ENCODE measurements at regions not wholly inside any gene's neighbourhood (a gene's known extent, or its start where the extent isn't known, plus 50 kb on each side); places are given as distances from the start of the nearest gene placed in this dataset.

- no peak for TF ChIP-seq ELK1 (IDR thresholded peaks at IDR 0.05; ENCODE audit: low read depth, low read length)
- no peak for TF ChIP-seq EHMT2 (IDR thresholded peaks at IDR 0.05; ENCODE audit: low read depth)
- TF ChIP-seq SMC3 (IDR thresholded peaks at IDR 0.05): no peak
- no peak for TF ChIP-seq ESRRA (IDR thresholded peaks at IDR 0.05; ENCODE audit: borderline replicate concordance, low read length)
- TF ChIP-seq TFCP2L1 (CRISPR knock-in tag; IDR thresholded peaks at IDR 0.05): no peak
- TF ChIP-seq, protein P1, sequence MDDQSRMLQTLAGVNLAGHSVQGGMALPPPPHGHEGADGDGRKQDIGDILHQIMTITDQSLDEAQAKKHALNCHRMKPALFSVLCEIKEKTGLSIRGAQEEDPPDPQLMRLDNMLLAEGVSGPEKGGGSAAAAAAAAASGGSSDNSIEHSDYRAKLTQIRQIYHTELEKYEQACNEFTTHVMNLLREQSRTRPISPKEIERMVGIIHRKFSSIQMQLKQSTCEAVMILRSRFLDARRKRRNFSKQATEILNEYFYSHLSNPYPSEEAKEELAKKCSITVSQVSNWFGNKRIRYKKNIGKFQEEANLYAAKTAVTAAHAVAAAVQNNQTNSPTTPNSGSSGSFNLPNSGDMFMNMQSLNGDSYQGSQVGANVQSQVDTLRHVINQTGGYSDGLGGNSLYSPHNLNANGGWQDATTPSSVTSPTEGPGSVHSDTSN (IDR thresholded peaks at IDR 0.05): no peak
- TF ChIP-seq MAZ (IDR thresholded peaks at IDR 0.05; ENCODE audit: borderline replicate concordance, low read depth, low read length): no peak
- no peak for TF ChIP-seq RARB (CRISPR knock-in tag; IDR thresholded peaks at IDR 0.05)
- TF ChIP-seq KDM1A (IDR thresholded peaks at IDR 0.05; ENCODE audit: low read depth): no peak
- TF ChIP-seq, protein P2, sequence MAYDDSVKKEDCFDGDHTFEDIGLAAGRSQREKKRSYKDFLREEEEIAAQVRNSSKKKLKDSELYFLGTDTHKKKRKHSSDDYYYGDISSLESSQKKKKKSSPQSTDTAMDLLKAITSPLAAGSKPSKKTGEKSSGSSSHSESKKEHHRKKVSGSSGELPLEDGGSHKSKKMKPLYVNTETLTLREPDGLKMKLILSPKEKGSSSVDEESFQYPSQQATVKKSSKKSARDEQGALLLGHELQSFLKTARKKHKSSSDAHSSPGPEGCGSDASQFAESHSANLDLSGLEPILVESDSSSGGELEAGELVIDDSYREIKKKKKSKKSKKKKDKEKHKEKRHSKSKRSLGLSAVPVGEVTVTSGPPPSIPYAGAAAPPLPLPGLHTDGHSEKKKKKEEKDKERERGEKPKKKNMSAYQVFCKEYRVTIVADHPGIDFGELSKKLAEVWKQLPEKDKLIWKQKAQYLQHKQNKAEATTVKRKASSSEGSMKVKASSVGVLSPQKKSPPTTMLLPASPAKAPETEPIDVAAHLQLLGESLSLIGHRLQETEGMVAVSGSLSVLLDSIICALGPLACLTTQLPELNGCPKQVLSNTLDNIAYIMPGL (CRISPR knock-in tag; IDR thresholded peaks at IDR 0.05; ENCODE audit: borderline replicate concordance): no peak
- no peak for TF ChIP-seq HEYL (CRISPR knock-in tag; IDR thresholded peaks at IDR 0.05)
Measured at GRCh38 chr3:56960234-56960917, 100.1 kb upstream of the SPATA12 start (continued).

DNA sequence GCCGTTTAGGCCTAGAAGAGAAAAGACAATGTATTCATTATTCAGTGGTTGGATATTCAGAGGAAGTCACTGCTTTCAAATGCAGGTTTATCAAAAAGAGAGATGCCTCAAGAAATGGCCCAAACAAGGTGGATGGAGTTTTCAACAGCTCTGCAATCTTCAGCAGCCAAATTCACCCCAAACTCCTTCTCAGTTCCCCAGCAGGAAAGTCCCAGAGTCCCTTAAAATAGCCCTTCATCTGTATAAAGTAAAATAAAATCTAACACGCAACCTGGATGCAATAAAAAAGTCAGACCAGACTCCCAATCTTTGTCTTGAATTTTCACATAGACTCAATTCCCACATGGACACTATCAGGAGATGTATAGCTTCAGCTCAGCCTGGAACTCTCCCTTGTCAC, 101.6 kb upstream of the SPATA12 start:
- no peak overlapping the region for H3K4me3 ChIP-seq
- no peak overlapping the region for H3K27ac ChIP-seq
- ChIA-PET POLR2A (no interaction called here), CTCF (interaction anchor here (0.6 to 0.9 kb wide), 2 partner anchors 30 to 102 kb away, joined by 3 to 4 read pairs; no protein-coding TSS in a partner anchor)
- H3K9me3 ChIP-seq: no peaks in the 10 kb centered on the region
- FAIRE-seq (no peak), ATAC-seq (no peak), DNase-seq (ENCODE audit: low read depth in 1 of 2, low spot score in 1 of 2) (no peak)
- no peak overlapping the region for H3K4me2 ChIP-seq
- H3K4me1 ChIP-seq: no peaks in the 10 kb centered on the region
- WGBS (ENCODE audit: missing lambda C conversion rate): 92% methylated on average over 2 of the region's 2 CpGs
- TF ChIP-seq HOXB5 (CRISPR knock-in tag; IDR thresholded peaks at IDR 0.05): no peak
- TF ChIP-seq SREBF2 (IDR thresholded peaks at IDR 0.05): no peak
- no peak for TF ChIP-seq HDAC2 (IDR thresholded peaks at IDR 0.05)
- no peak for TF ChIP-seq CBX2 (IDR thresholded peaks at IDR 0.05; ENCODE audit: borderline replicate concordance, low read depth)
- TF ChIP-seq SMC3 (IDR thresholded peaks at IDR 0.05): no peak
- no peak for TF ChIP-seq POLR2A (IDR thresholded peaks at IDR 0.05; ENCODE audit: low read length)
- no peak for TF ChIP-seq REST (IDR thresholded peaks at IDR 0.05)
- TF ChIP-seq RAD21 (conservative IDR thresholded peaks at IDR 0.05 in 1 of 2, IDR thresholded peaks at IDR 0.05 in 1 of 2): no peak
- no peak for TF ChIP-seq HES2 (IDR thresholded peaks at IDR 0.05)
- no peak for TF ChIP-seq POLR2AphosphoS2 (conservative IDR thresholded peaks at IDR 0.05; ENCODE audit: low read length)
- no peak for TF ChIP-seq E2F6 (IDR thresholded peaks at IDR 0.05; ENCODE audit: borderline replicate concordance, low read depth)
- no peak for TF ChIP-seq MAFK (IDR thresholded peaks at IDR 0.05; ENCODE audit: partially characterized antibody)
- no peak for TF ChIP-seq ZSCAN20 (CRISPR knock-in tag; IDR thresholded peaks at IDR 0.05)
- no peak for TF ChIP-seq HOXB13 (CRISPR knock-in tag; IDR thresholded peaks at IDR 0.05; ENCODE audit: low read depth)
